ENCODE measurements at regions not wholly inside any gene's neighbourhood (a gene's known extent, or its start where the extent isn't known, plus 50 kb on each side); places are given as distances from the start of the nearest gene placed in this dataset.

GRCh38 chr2:224159345-224159928 is 120.4 kb upstream of the SERPINE2 start:
- TF ChIP-seq RAD21 (IDR thresholded peaks at IDR 0.05; ENCODE audit: insufficient read depth, low read depth, low read length) (no peak), POLR2A (IDR thresholded peaks at IDR 0.05; ENCODE audit: low read depth, low read length) (no peak), CTCF (IDR thresholded peaks at IDR 0.05 in 2 of 3, conservative IDR thresholded peaks at IDR 0.05 in 1 of 3; ENCODE audit: control insufficient read depth in 2 of 3, extremely low read depth in 1 of 3, insufficient read depth in 1 of 3, low read depth in 3 of 3, low read length in 3 of 3) (no peak), BCLAF1 (IDR thresholded peaks at IDR 0.05) (no peak), SRF (IDR thresholded peaks at IDR 0.05; ENCODE audit: low read depth in 2 of 2, low read length in 2 of 2) (no peak), RAD51 (IDR thresholded peaks at IDR 0.05) (no peak), ATF2 (IDR thresholded peaks at IDR 0.05; ENCODE audit: low read length) (no peak), NFYB (IDR thresholded peaks at IDR 0.05; ENCODE audit: insufficient read depth, low read depth, low read length) (no peak), EZH2 (IDR thresholded peaks at IDR 0.05; ENCODE audit: borderline replicate concordance, control insufficient read depth, low read depth, low read length) (no peak), NR2C2 (IDR thresholded peaks at IDR 0.05; ENCODE audit: borderline replicate concordance, control insufficient read depth, insufficient read length, low read depth) (no peak)

All from GM12878 (cell line).